Neural crest cell (in vitro differentiated cells): ENCODE measurements at regions not wholly inside any gene's neighbourhood (a gene's known extent, or its start where the extent isn't known, plus 50 kb on each side); places are given as distances from the start of the nearest gene placed in this dataset.

ENCODE experiments used
- DNase-seq: peaks from one replicate; pipeline ENCODE4 v3.0.0; 2021; ENCODE audit warnings: low read depth, mixed read lengths, low spot score
- H3K27ac Mint-ChIP-seq: one replicate; pipeline ENCODE4 v1.8.0; 2021; ENCODE audit warnings: mild to moderate bottlenecking, mixed read lengths; ENCODE audit not compliant: unreplicated experiment
- H3K27me3 Mint-ChIP-seq: 2 replicates; pipeline ENCODE4 v1.8.0; 2021; ENCODE audit warnings: low read depth, mild to moderate bottlenecking, mixed read lengths
- H3K36me3 Mint-ChIP-seq: 2 replicates; pipeline ENCODE4 v1.8.0; 2021; ENCODE audit warnings: low read depth, mild to moderate bottlenecking, mixed read lengths
- H3K4me1 Mint-ChIP-seq: 2 replicates; pipeline ENCODE4 v1.8.0; 2021; ENCODE audit warnings: mixed read lengths
- H3K4me3 Mint-ChIP-seq: one replicate; pipeline ENCODE4 v1.8.0; 2021; ENCODE audit warnings: mild to moderate bottlenecking, mixed read lengths
- H3K9me3 Mint-ChIP-seq: 2 replicates; pipeline ENCODE4 v1.8.0; 2021; ENCODE audit warnings: mixed read lengths
- TF ChIP-seq, protein P1 (sequence below): fragments of 200-600 bp; sonication (generic); conservative IDR thresholded peaks from 2 replicates; pipeline ENCODE4 v1.5.0; 2021; ENCODE audit warnings: antibody characterized with exemption, mild to moderate bottlenecking

DNA sequence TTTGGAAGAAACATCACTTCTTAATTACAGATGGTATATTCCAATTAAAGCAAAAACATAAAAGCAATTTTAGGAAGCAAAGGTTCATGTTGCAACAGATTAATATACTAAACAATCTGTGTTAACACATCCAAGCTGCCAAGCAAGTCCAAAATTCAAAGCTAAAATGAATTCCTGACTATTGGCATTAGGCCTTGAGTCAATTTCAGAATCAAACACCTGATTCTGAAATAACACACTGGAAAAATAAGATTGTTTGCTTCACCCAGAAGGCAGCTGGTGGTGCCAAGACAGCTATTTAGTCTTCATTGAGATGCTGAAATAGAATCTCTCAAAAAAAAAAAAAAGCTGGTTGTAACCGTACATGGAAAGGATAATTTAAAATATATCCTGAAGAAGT, 465.6 kb downstream of the SOCS6 start:
- H3K9me3 Mint-ChIP-seq, result peaks cover 4% of the 10 kb centered on the region
- TF ChIP-seq, protein P1, sequence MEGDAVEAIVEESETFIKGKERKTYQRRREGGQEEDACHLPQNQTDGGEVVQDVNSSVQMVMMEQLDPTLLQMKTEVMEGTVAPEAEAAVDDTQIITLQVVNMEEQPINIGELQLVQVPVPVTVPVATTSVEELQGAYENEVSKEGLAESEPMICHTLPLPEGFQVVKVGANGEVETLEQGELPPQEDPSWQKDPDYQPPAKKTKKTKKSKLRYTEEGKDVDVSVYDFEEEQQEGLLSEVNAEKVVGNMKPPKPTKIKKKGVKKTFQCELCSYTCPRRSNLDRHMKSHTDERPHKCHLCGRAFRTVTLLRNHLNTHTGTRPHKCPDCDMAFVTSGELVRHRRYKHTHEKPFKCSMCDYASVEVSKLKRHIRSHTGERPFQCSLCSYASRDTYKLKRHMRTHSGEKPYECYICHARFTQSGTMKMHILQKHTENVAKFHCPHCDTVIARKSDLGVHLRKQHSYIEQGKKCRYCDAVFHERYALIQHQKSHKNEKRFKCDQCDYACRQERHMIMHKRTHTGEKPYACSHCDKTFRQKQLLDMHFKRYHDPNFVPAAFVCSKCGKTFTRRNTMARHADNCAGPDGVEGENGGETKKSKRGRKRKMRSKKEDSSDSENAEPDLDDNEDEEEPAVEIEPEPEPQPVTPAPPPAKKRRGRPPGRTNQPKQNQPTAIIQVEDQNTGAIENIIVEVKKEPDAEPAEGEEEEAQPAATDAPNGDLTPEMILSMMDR, result no peak
- no peak overlapping the region for H3K4me3 Mint-ChIP-seq
- no peak overlapping the region for H3K27ac Mint-ChIP-seq
- H3K4me1 Mint-ChIP-seq, result no peaks in the 10 kb centered on the region
- H3K36me3 Mint-ChIP-seq, result no peaks in the 10 kb centered on the region
- no peak for DNase-seq
- peaks cover 6% of the 10 kb centered on the region for H3K27me3 Mint-ChIP-seq

DNA sequence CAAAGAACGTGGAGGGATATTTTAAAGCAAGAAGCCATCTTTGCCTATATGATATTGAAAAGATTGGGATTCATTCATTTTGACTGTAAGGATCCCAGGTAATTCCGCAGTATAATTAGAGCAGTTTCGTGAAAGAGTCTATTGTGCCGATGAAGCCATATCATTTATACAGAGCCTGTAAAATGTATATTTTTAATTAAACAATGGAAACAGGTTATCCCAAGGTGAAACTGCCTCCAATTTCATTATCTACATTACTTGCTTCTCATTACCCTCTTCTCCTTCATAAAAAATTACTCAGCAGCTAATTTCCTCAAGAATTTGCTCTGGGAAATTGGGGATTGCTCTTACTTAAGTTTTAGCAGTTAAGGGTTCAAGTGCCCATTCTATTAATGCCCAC, 444.1 kb downstream of the SOCS6 start:
- DNase-seq, result no peak
- no peaks in the 10 kb centered on the region for H3K27me3 Mint-ChIP-seq
- H3K27ac Mint-ChIP-seq, result no peak overlapping the region
- peaks cover 8% of the 10 kb centered on the region for H3K9me3 Mint-ChIP-seq
- H3K4me3 Mint-ChIP-seq, result no peak overlapping the region
- H3K4me1 Mint-ChIP-seq, result no peaks in the 10 kb centered on the region
- TF ChIP-seq, protein P1, result no peak
- H3K36me3 Mint-ChIP-seq, result peaks cover 2% of the 10 kb centered on the region

DNA sequence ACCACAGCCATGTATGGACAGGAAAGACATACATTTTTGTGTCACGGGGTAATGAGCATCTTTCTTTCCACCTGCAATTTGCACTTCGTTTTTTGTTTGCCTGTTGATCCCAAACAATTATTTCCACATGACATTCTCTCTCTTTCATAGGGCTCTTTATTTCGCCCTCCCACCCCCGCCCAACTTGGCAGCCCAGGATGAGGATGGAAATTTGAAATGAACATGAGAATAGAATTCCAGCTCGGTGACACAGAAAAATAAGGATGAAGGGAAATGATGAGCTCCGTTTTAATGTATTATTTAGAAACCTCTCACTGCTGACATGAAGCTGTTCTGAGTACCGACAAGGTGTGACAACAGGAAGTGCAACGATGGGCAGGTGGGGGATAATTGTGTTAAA, 443.3 kb downstream of the SOCS6 start:
- Mint-ChIP-seq H3K27ac (no peak overlapping the region), H3K9me3 (peaks cover 8% of the 10 kb centered on the region), H3K4me1 (no peaks in the 10 kb centered on the region), H3K4me3 (no peak overlapping the region), H3K36me3 (peaks cover 2% of the 10 kb centered on the region), H3K27me3 (no peaks in the 10 kb centered on the region)
- DNase-seq, result no peak
- TF ChIP-seq, protein P1, result no peak

DNA sequence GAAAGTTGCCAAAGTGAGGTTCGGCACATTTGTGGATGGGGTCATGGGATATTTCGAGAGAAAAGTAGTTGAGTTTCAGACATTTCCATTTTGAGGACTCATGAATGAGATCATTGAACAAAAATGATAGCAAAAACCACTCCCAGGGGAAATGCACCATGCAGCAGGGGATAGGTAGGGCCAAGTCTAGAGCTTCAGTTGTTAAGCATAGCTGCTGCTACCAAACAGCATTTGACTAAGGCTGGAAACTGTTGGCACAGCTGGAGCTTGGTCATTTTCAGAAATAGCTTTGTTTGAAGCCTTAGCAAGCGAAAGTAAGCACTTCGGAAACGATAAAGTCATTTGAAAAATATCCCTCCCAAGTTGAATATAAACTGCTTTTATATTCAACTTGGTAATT, 431.8 kb downstream of the SOCS6 start:
- no peak for DNase-seq
- no peaks in the 10 kb centered on the region for H3K36me3 Mint-ChIP-seq
- no peak overlapping the region for H3K4me3 Mint-ChIP-seq
- TF ChIP-seq, protein P1, result no peak
- H3K27ac Mint-ChIP-seq, result peak overlapping the region; percentile 57
- H3K4me1 Mint-ChIP-seq, result no peaks in the 10 kb centered on the region
- no peaks in the 10 kb centered on the region for H3K9me3 Mint-ChIP-seq
- no peaks in the 10 kb centered on the region for H3K27me3 Mint-ChIP-seq

DNA sequence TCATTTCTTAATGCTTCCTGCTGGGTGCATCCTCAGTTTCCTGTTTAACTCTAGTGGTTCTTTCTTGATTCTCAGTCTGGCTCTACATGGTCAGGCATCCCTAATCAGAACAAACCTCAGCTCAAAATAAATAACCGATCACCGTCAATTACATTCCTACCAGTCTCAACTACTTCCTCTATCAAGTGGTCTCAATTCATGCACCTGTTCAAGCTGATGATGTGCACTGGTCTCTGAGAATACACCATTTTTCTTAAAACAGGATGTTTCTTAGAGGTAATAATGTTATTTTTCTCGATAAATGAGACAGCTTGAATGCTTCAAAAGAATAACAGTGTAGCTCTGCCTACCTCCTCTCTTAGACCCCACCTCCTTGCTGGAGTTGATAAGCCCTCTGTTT, 420.9 kb downstream of the SOCS6 start:
- no peak overlapping the region for H3K27ac Mint-ChIP-seq
- H3K4me3 Mint-ChIP-seq, result no peak overlapping the region
- TF ChIP-seq, protein P1, result no peak
- H3K9me3 Mint-ChIP-seq, result peaks cover 4% of the 10 kb centered on the region
- peaks cover 3% of the 10 kb centered on the region for H3K27me3 Mint-ChIP-seq
- no peaks in the 10 kb centered on the region for H3K4me1 Mint-ChIP-seq
- DNase-seq, result no peak
- H3K36me3 Mint-ChIP-seq, result no peaks in the 10 kb centered on the region

DNA sequence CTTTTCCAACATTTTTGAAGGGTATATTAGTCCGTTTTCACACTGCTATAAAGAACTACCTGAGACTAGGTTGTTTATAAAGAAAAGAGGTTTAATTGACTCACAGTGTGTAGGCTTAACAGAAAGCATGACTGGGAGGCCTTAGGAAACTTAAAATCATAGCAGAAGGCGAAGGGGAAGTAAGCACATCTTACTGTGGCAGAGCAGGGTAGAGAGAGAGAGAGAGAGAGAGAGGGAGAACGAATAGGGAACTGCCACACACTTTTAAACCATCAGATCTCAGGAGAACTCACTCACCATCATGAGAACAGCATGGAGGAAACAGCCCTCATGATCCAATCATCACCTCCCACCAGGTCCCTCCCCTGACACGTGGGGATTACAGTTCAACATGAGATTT, 420.3 kb downstream of the SOCS6 start:
- peaks cover 4% of the 10 kb centered on the region for H3K9me3 Mint-ChIP-seq
- H3K4me1 Mint-ChIP-seq, result no peaks in the 10 kb centered on the region
- DNase-seq, result no peak
- no peak overlapping the region for H3K27ac Mint-ChIP-seq
- H3K27me3 Mint-ChIP-seq, result peaks cover 3% of the 10 kb centered on the region
- H3K4me3 Mint-ChIP-seq, result no peak overlapping the region
- TF ChIP-seq, protein P1, result no peak
- H3K36me3 Mint-ChIP-seq, result no peaks in the 10 kb centered on the region
